OCI-LY1 (cell line): ENCODE measurements at regions not wholly inside any gene's neighbourhood (a gene's known extent, or its start where the extent isn't known, plus 50 kb on each side); places are given as distances from the start of the nearest gene placed in this dataset.
"Not testable (repeated sequence)": the region's sequence is repeated elsewhere in the genome, so short reads cannot be mapped to it uniquely, and the experiment has no call there.

Source experiments
- H2AFZ ChIP-seq: fragments of 200-600 bp; sonication (generic), shearing (Covaris generic); 2 replicates; pipeline ENCODE4 v1.6.0; 2014; ENCODE audit warnings: antibody characterized with exemption, mild to moderate bottlenecking, low read length
- H3F3A ChIP-seq: fragments of 200-600 bp; sonication (generic), shearing (Covaris generic); 2 replicates; pipeline ENCODE4 v1.6.0; 2014; ENCODE audit warnings: mild to moderate bottlenecking, antibody characterized with exemption, low read length, moderate library complexity; ENCODE audit not compliant: insufficient read depth
- H3K27ac ChIP-seq: fragments of 200-600 bp; sonication (generic); 2 replicates; pipeline ENCODE4 v1.5.1; 2014; ENCODE audit warnings: low read length, mixed run types, mild to moderate bottlenecking, low read depth; ENCODE audit not compliant: poor library complexity, severe bottlenecking
- H3K27me3 ChIP-seq: fragments of 200-600 bp; sonication (generic); 2 replicates; pipeline ENCODE4 v1.6.0; 2014; ENCODE audit warnings: antibody characterized with exemption, mild to moderate bottlenecking, low read length, moderate library complexity; ENCODE audit not compliant: insufficient read depth
- H3K36me3 ChIP-seq: fragments of 200-600 bp; sonication (generic); 2 replicates; pipeline ENCODE4 v1.6.1; 2014; ENCODE audit warnings: mild to moderate bottlenecking, antibody characterized with exemption, low read length, moderate library complexity, mixed read lengths; ENCODE audit not compliant: insufficient read depth
- H3K4me1 ChIP-seq: fragments of 200-600 bp; sonication (generic); 2 replicates; pipeline ENCODE4 v1.5.1; 2014; ENCODE audit warnings: mild to moderate bottlenecking, low read length, moderate library complexity; ENCODE audit not compliant: insufficient read depth, severe bottlenecking
- H3K4me2 ChIP-seq: fragments of 200-600 bp; sonication (generic), shearing (Covaris generic); 2 replicates; pipeline ENCODE4 v1.6.1; 2014; ENCODE audit warnings: low read length
- H3K4me3 ChIP-seq: fragments of 200-600 bp; sonication (generic); 2 replicates; pipeline ENCODE4 v1.5.1; 2014; ENCODE audit warnings: low read length, low read depth, mild to moderate bottlenecking, mixed read lengths; ENCODE audit not compliant: poor library complexity, severe bottlenecking
- H3K79me2 ChIP-seq: fragments of 200-600 bp; shearing (Covaris generic); 2 replicates; pipeline ENCODE4 v1.6.1; 2016; ENCODE audit warnings: mixed run types, low read length, mixed read lengths; ENCODE audit not compliant: insufficient read depth
- H3K9ac ChIP-seq: fragments of 200-600 bp; sonication (generic), shearing (Covaris generic); 2 replicates; pipeline ENCODE4 v1.6.1; 2014; ENCODE audit warnings: mild to moderate bottlenecking, low read length, mixed read lengths
- H3K9me2 ChIP-seq: fragments of 200-600 bp; sonication (generic), shearing (Covaris generic); 2 replicates; pipeline ENCODE4 v1.6.1; 2014; ENCODE audit warnings: low read depth, mild to moderate bottlenecking, low read length, mixed read lengths
- H3K9me3 ChIP-seq: fragments of 200-600 bp; shearing (Covaris generic); 2 replicates; pipeline ENCODE4 v1.6.1; 2014; ENCODE audit warnings: low read length, mixed read lengths
- H4K20me1 ChIP-seq: fragments of 200-600 bp; sonication (generic), shearing (Covaris generic); 2 replicates; pipeline ENCODE4 v1.6.0; 2016; ENCODE audit warnings: mild to moderate bottlenecking, low read length; ENCODE audit not compliant: insufficient read depth
- CTCF ChIP-seq: fragments of 200-600 bp; sonication (generic), shearing (Covaris generic); IDR thresholded peaks from 2 replicates; pipeline ENCODE4 v1.5.1; 2017; ENCODE audit warnings: mild to moderate bottlenecking, antibody characterized with exemption, low read length, moderate library complexity, mixed read lengths
- EZH2 ChIP-seq: fragments of 200-600 bp; sonication (generic), shearing (Covaris generic); IDR thresholded peaks from 2 replicates; pipeline ENCODE4 v1.8.0; 2017; ENCODE audit warnings: borderline replicate concordance, mixed run types, mild to moderate bottlenecking, antibody characterized with exemption, low read length, moderate library complexity, mixed read lengths

- no peak overlapping the region for H2AFZ ChIP-seq
- H3K27me3 ChIP-seq, result no peaks in the 10 kb centered on the region
- no peaks in the 10 kb centered on the region for H3K9me2 ChIP-seq
- H3K9ac ChIP-seq, result no peak overlapping the region
- no peaks in the 10 kb centered on the region for H4K20me1 ChIP-seq
- TF ChIP-seq CTCF, result no peak
- no peak for TF ChIP-seq EZH2
- no peak overlapping the region for H3K27ac ChIP-seq
- H3F3A ChIP-seq, result no peaks in the 10 kb centered on the region
- no peaks in the 10 kb centered on the region for H3K36me3 ChIP-seq
- no peaks in the 10 kb centered on the region for H3K79me2 ChIP-seq
- H3K9me3 ChIP-seq, result no peaks in the 10 kb centered on the region
- H3K4me3 ChIP-seq, result no peak overlapping the region
- H3K4me1 ChIP-seq, result no peaks in the 10 kb centered on the region
- H3K4me2 ChIP-seq, result no peak overlapping the region
These were observed 93.5 kb upstream of the NEDD4L start for GRCh38 chr18:57950542-57950941.

DNA sequence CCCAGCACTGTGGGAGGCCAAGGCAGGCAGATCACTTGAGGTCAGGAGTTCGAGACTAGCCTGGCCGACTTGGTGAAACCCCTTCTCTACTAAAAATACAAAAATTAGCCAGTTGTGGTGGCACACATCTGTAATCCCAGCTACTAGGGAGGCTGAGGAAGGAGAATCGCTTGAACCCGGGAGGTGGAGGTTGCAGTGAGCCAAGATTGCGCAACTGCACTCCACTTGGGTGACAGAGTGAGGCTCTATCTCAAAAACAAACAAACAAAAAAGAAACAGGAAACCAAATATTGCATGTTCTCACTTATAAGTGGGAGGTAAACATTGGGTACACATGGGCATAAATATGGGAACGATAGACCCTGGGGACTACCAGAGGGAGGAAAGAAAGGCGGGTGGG, 94.7 kb upstream of the NEDD4L start:
- H3K4me1 ChIP-seq, H3K27ac ChIP-seq, H3K27me3 ChIP-seq, H3K4me3 ChIP-seq, H3K9me2 ChIP-seq, H3F3A ChIP-seq, H3K36me3 ChIP-seq, H3K79me2 ChIP-seq, H3K9ac ChIP-seq, H3K4me2 ChIP-seq, H3K9me3 ChIP-seq, H4K20me1 ChIP-seq, H2AFZ ChIP-seq: not testable (repeated sequence)

GRCh38 chr18:57947117-57947516, 96.9 kb upstream of the NEDD4L start:
- H3K4me2 ChIP-seq, result no peak overlapping the region
- no peaks in the 10 kb centered on the region for H3K9me3 ChIP-seq
- no peaks in the 10 kb centered on the region for H4K20me1 ChIP-seq
- no peak overlapping the region for H3K27ac ChIP-seq
- H3K79me2 ChIP-seq, result no peaks in the 10 kb centered on the region
- H3K9me2 ChIP-seq, result no peaks in the 10 kb centered on the region
- TF ChIP-seq CTCF (no peak), EZH2 (no peak)
- H3K4me1 ChIP-seq, result no peaks in the 10 kb centered on the region
- H3K9ac ChIP-seq, result no peak overlapping the region
- no peaks in the 10 kb centered on the region for H3K27me3 ChIP-seq
- H3K4me3 ChIP-seq, result no peak overlapping the region
- no peak overlapping the region for H2AFZ ChIP-seq
- no peaks in the 10 kb centered on the region for H3F3A ChIP-seq
- no peaks in the 10 kb centered on the region for H3K36me3 ChIP-seq

- H3K36me3 ChIP-seq, result no peaks in the 10 kb centered on the region
- no peaks in the 10 kb centered on the region for H3F3A ChIP-seq
- H4K20me1 ChIP-seq, result no peaks in the 10 kb centered on the region
- no peak overlapping the region for H3K9ac ChIP-seq
- TF ChIP-seq EZH2 (no peak), CTCF (no peak)
- no peak overlapping the region for H3K4me3 ChIP-seq
- H3K27ac ChIP-seq, result no peak overlapping the region
- no peaks in the 10 kb centered on the region for H3K9me2 ChIP-seq
- no peaks in the 10 kb centered on the region for H3K4me1 ChIP-seq
- H2AFZ ChIP-seq, result no peak overlapping the region
- no peaks in the 10 kb centered on the region for H3K79me2 ChIP-seq
- H3K9me3 ChIP-seq, result no peaks in the 10 kb centered on the region
- H3K4me2 ChIP-seq, result no peak overlapping the region
- H3K27me3 ChIP-seq, result no peaks in the 10 kb centered on the region
These were observed 100.3 kb upstream of the NEDD4L start for GRCh38 chr18:57943723-57944122.
